Fibroblast of lung (primary cell): ENCODE measurements at regions not wholly inside any gene's neighbourhood (a gene's known extent, or its start where the extent isn't known, plus 50 kb on each side); places are given as distances from the start of the nearest gene placed in this dataset.

Source experiments
- EZH2 ChIP-seq: IDR thresholded peaks from 2 replicates; pipeline ENCODE4 v1.5.1; 2012; ENCODE audit warnings: low read length, control low read depth, mild to moderate bottlenecking; ENCODE audit errors: missing control alignments
- TF ChIP-seq, protein P1 (sequence below), 2 donors: IDR thresholded peaks in 1 of 2; conservative IDR thresholded peaks in 1 of 2; 1 replicate in 1 of 2; 2 replicates in 1 of 2; pipeline ENCODE4 v1.5.1; 2011 to 2012; ENCODE audit warnings: low read length in 2 of 2, control low read depth in 1 of 2, inconsistent platforms in 1 of 2, low read depth in 1 of 2, mild to moderate bottlenecking in 1 of 2

DNA sequence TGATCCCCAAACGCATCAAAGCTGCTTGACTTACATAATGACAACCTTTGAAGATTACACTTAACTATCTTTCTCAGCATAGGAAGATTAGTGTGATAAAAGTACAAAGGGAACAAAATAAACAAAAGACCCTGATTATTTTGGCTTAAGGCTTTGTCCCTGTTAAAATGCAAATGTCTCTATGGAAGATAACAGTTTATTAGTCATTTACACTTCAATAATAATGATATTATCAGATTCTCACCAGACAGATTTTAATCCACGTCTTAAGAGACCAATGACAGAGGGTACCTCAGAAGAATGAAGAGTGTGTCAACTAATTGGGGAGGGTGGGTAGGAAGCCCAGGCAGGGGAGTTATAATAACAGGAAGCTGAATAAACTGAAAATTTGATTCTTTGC lies 510.4 kb upstream of the PTBP2 start:
- TF ChIP-seq, protein P1, sequence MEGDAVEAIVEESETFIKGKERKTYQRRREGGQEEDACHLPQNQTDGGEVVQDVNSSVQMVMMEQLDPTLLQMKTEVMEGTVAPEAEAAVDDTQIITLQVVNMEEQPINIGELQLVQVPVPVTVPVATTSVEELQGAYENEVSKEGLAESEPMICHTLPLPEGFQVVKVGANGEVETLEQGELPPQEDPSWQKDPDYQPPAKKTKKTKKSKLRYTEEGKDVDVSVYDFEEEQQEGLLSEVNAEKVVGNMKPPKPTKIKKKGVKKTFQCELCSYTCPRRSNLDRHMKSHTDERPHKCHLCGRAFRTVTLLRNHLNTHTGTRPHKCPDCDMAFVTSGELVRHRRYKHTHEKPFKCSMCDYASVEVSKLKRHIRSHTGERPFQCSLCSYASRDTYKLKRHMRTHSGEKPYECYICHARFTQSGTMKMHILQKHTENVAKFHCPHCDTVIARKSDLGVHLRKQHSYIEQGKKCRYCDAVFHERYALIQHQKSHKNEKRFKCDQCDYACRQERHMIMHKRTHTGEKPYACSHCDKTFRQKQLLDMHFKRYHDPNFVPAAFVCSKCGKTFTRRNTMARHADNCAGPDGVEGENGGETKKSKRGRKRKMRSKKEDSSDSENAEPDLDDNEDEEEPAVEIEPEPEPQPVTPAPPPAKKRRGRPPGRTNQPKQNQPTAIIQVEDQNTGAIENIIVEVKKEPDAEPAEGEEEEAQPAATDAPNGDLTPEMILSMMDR (conservative IDR thresholded peaks at IDR 0.05 in 1 of 2, IDR thresholded peaks at IDR 0.05 in 1 of 2; ENCODE audit: low read depth in 1 of 2, low read length in 2 of 2) = no peak
- no peak for TF ChIP-seq EZH2
